Breast epithelium (tissue), 4 donors: ENCODE measurements at regions not wholly inside any gene's neighbourhood (a gene's known extent, or its start where the extent isn't known, plus 50 kb on each side); places are given as distances from the start of the nearest gene placed in this dataset.

ENCODE experiments used
- DNase-seq, 2 donors: peaks; one replicate each; pipeline ENCODE4 v3.0.0-alpha.2; 2019; ENCODE audit warnings: low spot score in 2 of 2
- H3K27ac ChIP-seq, 2 donors: fragments of 200-600 bp; sonication (generic) in 1 of 2; one replicate each; pipeline ENCODE4 v1.5.1; 2016 to 2019; ENCODE audit warnings: mild to moderate bottlenecking in 1 of 2
- H3K27me3 ChIP-seq, 2 donors: fragments of 200-600 bp; sonication (generic) in 1 of 2; one replicate each; pipeline versions ENCODE4 v1.5.1 to v1.6.0; 2017 to 2019; ENCODE audit warnings: control low read depth in 1 of 2, mild to moderate bottlenecking in 1 of 2
- H3K36me3 ChIP-seq: fragments of 200-600 bp; one replicate; pipeline ENCODE4 v1.5.1; 2019
- H3K4me1 ChIP-seq, 2 donors: fragments of 200-600 bp; sonication (generic); one replicate each; pipeline ENCODE4 v1.5.1; 2016 to 2019; ENCODE audit warnings: control low read depth in 1 of 2
- H3K4me3 ChIP-seq, 3 donors: fragments of 200-600 bp; sonication (generic); 1 replicate in 2 of 3; 2 replicates in 1 of 3; pipeline ENCODE4 v1.5.1; 2016 to 2019; ENCODE audit warnings: mild to moderate bottlenecking in 3 of 3, moderate library complexity in 2 of 3
- H3K9me3 ChIP-seq, 2 donors: fragments of 200-600 bp; sonication (generic) in 1 of 2; one replicate each; pipeline ENCODE4 v1.5.1; 2016 to 2019; ENCODE audit warnings: control low read depth in 1 of 2
- CTCF ChIP-seq, 3 donors: fragments of 450-650 bp; IDR thresholded peaks; one replicate each; pipeline ENCODE4 v1.5.1; 2016 to 2017; ENCODE audit warnings: antibody characterized with exemption in 3 of 3, mild to moderate bottlenecking in 3 of 3, moderate library complexity in 3 of 3
- POLR2A ChIP-seq: fragments of 450-650 bp; IDR thresholded peaks from one replicate; pipeline ENCODE4 v1.6.1; 2016; ENCODE audit warnings: antibody characterized with exemption, mild to moderate bottlenecking, moderate library complexity
- POLR2AphosphoS5 ChIP-seq, 3 donors: sonication (generic); formaldehyde crosslinking; IDR thresholded peaks; one replicate each; pipeline ENCODE4 v1.6.1; 2017; ENCODE audit warnings: antibody characterized with exemption in 3 of 3
- intact Hi-C: fragments of 100-400 bp; cut with DNase I; formaldehyde crosslinking; loops from one replicate; pipeline ENCODE4 v1.15.1; 2023; ENCODE audit warnings: low total_unique reads

GRCh38 chr15:68485721-68486360 lies 53.9 kb upstream of the ITGA11 start:
- H3K9me3 ChIP-seq, result no peaks in the 10 kb centered on the region
- H3K27me3 ChIP-seq, result no peaks in the 10 kb centered on the region
- no peak for TF ChIP-seq POLR2A
- no peak for TF ChIP-seq POLR2AphosphoS5 (IDR thresholded peaks at IDR 0.05)
- no peak for TF ChIP-seq CTCF (IDR thresholded peaks at IDR 0.05)
- DNase-seq, result no peak
- H3K4me3 ChIP-seq, result no peak overlapping the region
- H3K36me3 ChIP-seq, result no peaks in the 10 kb centered on the region
- peak overlapping the region; percentile 63 to 89 for H3K27ac ChIP-seq
- intact Hi-C loops, result loop anchor here (5.0 kb wide), 1 partner anchor 1181 kb away; no protein-coding TSS in a partner anchor
- no peaks in the 10 kb centered on the region for H3K4me1 ChIP-seq

GRCh38 chr15:68487087-68487843 lies 55.3 kb upstream of the ITGA11 start:
- intact Hi-C loops, result loop anchor here (5.0 kb wide), 1 partner anchor 1180 kb away; no protein-coding TSS in a partner anchor
- no peak for DNase-seq
- TF ChIP-seq POLR2AphosphoS5 (IDR thresholded peaks at IDR 0.05) (no peak), CTCF (IDR thresholded peaks at IDR 0.05) (no peak), POLR2A (no peak)
- peak overlapping the region; percentile 66 to 89 for H3K27ac ChIP-seq
- no peaks in the 10 kb centered on the region for H3K9me3 ChIP-seq
- H3K4me3 ChIP-seq, result no peak overlapping the region
- H3K4me1 ChIP-seq, result no peaks in the 10 kb centered on the region
- no peaks in the 10 kb centered on the region for H3K27me3 ChIP-seq
- no peaks in the 10 kb centered on the region for H3K36me3 ChIP-seq

- Histone ChIP-seq H3K9me3 (no peaks in the 10 kb centered on the region), H3K36me3 (no peaks in the 10 kb centered on the region), H3K4me1 (no peaks in the 10 kb centered on the region), H3K27me3 (no peaks in the 10 kb centered on the region), H3K4me3 (no peak overlapping the region), H3K27ac (peak overlapping the region; percentile 66 to 72)
- intact Hi-C loops, result loop anchor here (5.0 kb wide), 1 partner anchor 1179 kb away; no protein-coding TSS in a partner anchor
- DNase-seq, result no peak
- TF ChIP-seq POLR2A, result no peak
- TF ChIP-seq POLR2AphosphoS5 (IDR thresholded peaks at IDR 0.05), result no peak
- TF ChIP-seq CTCF (IDR thresholded peaks at IDR 0.05), result no peak
Observed at GRCh38 chr15:68488290-68488689, 56.3 kb upstream of the ITGA11 start.

- H3K36me3 ChIP-seq, result no peaks in the 10 kb centered on the region
- DNase-seq, result no peak
- H3K4me3 ChIP-seq, result no peak overlapping the region
- intact Hi-C loops, result loop anchor here (5.0 kb wide), 1 partner anchor 1178 kb away; no protein-coding TSS in a partner anchor
- TF ChIP-seq POLR2AphosphoS5 (IDR thresholded peaks at IDR 0.05) (no peak), POLR2A (no peak), CTCF (IDR thresholded peaks at IDR 0.05) (no peak)
- H3K4me1 ChIP-seq, result no peaks in the 10 kb centered on the region
- H3K9me3 ChIP-seq, result no peaks in the 10 kb centered on the region
- peak overlapping the region in 1 of 2 donors; percentile 66 for H3K27ac ChIP-seq
- H3K27me3 ChIP-seq, result no peaks in the 10 kb centered on the region
Observed at GRCh38 chr15:68488966-68489365, 57.0 kb upstream of the ITGA11 start.

- H3K4me1 ChIP-seq, result no peaks in the 10 kb centered on the region
- no peak overlapping the region for H3K4me3 ChIP-seq
- TF ChIP-seq POLR2A (no peak), POLR2AphosphoS5 (IDR thresholded peaks at IDR 0.05) (no peak)
- H3K9me3 ChIP-seq, result no peaks in the 10 kb centered on the region
- intact Hi-C loops, result loop anchor here (5.0 kb wide), 1 partner anchor 1178 kb away; no protein-coding TSS in a partner anchor
- H3K27me3 ChIP-seq, result no peaks in the 10 kb centered on the region
- H3K36me3 ChIP-seq, result no peaks in the 10 kb centered on the region
- DNase-seq, result no peak
- H3K27ac ChIP-seq, result no peak overlapping the region
Observed at GRCh38 chr15:68489421-68489820, 57.5 kb upstream of the ITGA11 start.
